Erythroblast (primary cell): ENCODE measurements at regions not wholly inside any gene's neighbourhood (a gene's known extent, or its start where the extent isn't known, plus 50 kb on each side); places are given as distances from the start of the nearest gene placed in this dataset.

Experiments
- DNase-seq, 2 experiments: peaks; one replicate each; lab custom pipeline; 2025; lab: John Stamatoyannopoulos, UW
- GATA1 ChIP-seq: IDR thresholded peaks from 2 replicates; pipeline ENCODE4 v1.6.1; 2011; ENCODE audit warnings: low read depth, mild to moderate bottlenecking, control low read depth, low read length, moderate library complexity
- POLR2A ChIP-seq: IDR thresholded peaks from 2 replicates; pipeline ENCODE4 v1.6.1; 2011; ENCODE audit warnings: mild to moderate bottlenecking, low read length

DNA sequence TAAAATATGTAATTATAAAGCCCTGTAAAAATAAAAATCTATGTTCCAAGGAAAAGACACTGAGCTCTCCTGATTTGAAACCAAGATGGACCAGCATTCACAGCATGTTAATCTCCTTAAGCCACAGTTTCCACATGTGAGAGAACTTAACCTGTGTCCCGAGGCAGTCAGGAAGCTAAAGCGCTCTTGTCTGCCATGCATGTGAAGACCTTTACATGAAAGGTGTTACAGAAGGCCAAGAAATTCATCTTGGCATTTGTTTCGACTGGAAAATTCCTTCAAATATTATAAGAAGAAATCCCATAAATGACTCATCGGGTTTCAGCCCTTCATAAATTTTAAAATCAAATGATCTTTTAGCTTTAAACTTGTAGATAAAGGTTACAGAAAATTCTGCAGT, 328.6 kb downstream of the CDH2 start:
- no peak for TF ChIP-seq POLR2A
- no peak for TF ChIP-seq GATA1
- peak in 1 of 2 experiments; percentile 3 for DNase-seq

DNA sequence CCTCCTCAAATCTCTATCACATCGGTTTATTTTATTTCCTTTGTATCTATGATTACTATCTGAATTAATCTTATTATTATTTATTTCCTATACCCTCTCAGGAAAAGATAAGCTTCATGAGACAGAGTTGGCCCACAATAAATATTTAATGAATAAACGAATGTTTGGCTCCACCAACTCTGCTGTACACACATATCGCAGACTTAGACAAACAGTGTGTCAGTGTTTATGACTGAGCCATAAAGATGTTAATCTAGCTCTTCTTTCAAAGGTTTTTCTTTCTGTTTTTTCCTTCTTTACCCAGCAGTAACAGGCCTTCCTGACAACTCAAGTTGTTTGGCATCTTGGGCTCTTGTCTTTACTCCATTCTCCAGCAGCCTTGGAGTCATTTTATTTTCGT, 329.5 kb downstream of the CDH2 start:
- DNase-seq = no peak
- TF ChIP-seq GATA1 = no peak
- no peak for TF ChIP-seq POLR2A

DNA sequence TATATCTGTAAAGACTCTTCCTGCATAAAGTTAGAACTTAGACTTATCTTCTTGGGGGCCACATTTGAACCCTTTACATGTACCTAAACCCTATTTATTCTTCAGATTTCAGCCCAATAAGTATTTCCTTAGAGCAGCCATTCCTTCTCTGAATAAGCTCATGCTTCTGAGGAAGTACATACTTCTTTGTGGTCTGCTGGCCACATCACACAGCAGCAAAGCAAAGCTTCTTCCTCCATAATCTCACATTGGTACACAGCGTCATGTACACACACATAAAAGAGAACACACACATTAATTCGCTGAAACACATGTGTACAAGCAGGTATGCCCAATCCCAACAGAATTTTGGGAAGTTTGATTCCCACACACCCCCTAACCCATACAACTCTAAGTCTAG, 331.0 kb downstream of the CDH2 start:
- TF ChIP-seq POLR2A = no peak
- no peak for TF ChIP-seq GATA1
- DNase-seq = no peak

DNA sequence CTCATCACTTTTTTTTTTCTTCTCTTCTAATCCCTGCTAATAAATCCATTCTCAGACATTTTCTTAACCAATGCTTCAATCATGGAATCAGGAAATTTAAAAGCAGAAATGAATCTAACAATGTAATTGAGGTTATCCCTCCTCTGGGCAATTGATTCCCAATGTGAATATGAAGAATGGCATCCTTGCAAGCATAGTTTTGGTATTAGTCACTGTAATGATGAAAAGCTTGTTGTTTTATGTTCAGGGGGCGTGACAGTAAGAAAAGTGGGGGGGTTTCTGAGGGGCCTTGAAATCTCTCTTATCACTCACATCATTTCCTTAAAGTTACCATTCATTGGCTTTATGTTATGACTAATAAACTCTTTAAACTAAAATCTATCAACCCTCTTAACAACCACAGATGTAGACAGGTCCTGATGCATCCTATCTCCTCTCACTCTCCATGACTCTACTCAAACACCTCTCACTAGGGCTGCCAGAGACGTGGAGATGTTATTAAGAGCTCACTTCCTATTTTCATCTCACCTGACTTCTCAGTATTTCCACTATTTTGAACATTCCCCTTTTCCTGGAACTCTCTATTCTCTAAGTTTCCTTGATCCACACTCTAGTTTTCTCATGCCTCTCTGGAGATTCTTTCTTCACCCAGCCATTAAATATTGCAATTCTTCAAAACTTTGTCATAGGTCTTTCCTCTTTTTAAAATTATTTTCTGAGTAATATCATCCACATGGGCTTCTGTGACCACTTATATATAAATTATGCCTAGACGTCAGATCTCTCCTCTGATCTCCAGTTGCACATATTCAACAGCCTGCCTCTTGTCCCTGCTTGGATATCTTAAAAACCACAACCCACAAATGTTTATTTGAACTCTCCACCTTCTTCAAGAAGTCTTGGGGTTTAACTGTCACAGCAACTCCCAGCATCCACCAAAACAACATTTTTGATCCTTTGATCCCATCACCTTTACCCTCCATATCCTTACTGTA, 332.9 kb downstream of the CDH2 start:
- no peak for TF ChIP-seq GATA1
- TF ChIP-seq POLR2A = no peak
- DNase-seq = no peak

DNA sequence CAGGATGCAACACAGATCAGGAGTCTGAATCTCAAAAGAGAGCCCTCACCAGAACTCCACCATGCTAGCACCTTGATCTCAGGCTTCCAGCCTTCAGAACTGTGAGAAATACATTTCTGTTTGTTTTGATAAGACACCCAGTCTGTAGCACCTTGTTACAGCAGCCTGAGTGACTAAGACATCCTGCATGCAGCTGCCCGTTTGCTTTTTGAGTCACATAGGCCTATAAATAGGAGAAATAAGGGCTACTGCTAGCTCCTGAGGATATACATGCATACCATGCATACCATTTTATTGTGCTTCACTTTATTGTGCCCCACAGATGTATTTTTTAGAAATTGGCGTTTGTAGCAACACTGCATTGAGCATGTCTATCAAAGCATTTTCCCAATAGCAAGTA, 337.8 kb downstream of the CDH2 start:
- TF ChIP-seq GATA1 (no peak), POLR2A (no peak)
- no peak for DNase-seq

DNA sequence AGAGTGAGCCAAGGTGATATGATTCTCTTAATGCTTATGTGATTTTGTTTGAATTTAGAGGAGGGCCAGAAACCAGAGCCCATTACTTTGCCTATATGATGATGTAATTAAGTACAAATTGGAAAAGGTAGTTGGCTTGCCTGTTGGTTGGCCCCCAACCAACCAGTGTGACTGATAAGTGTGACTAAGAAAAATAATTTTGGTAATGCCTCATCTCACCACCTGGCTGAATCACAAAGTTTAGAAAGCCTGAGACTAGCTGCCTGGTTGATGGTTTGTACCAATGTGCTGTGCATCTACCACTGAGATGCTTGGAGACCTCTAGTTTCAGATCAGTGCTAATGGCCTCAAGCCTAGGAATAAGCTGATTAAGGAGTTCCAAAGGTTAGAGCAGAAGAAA, 338.7 kb downstream of the CDH2 start:
- DNase-seq = no peak
- TF ChIP-seq GATA1 = no peak
- TF ChIP-seq POLR2A = no peak

DNA sequence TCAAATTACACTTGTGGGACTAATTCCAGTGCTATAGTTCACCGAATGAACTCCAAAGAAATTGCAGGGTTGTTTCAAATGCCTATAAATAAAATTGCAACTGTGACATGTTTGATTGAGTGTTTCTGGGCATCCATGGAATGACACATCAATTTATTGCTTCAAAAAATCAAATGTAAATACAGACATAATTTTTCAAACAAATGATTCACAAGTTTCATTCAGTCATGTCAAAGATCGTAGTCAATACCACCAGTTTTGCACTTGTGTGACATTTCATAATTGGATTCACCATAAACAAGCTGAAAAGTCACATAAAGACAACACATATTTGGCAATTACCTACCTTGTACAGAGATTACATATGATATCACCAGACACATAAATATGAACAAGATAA, 350.8 kb downstream of the CDH2 start:
- no peak for TF ChIP-seq POLR2A
- TF ChIP-seq GATA1 = no peak
- no peak for DNase-seq

DNA sequence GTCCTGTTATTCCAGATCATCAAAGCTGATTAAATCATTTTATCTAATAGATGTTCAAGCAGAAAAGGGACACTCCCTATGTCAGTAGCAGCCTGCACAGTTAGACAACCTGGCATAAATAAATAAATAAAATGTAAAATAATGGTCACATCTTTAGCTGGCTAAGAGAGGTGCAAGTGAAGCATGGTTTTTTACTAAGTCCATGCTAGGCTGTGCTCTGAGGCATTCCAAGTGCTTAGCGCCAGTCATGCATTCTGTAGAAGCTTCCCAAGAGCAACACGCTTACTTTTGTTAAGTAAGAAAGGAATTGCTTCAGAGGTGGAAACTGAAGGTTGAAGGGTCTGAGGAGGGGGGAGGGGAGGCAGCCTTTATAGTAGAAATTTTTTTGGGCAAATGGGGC, 351.2 kb downstream of the CDH2 start:
- TF ChIP-seq GATA1 (no peak), POLR2A (no peak)
- DNase-seq = no peak

DNA sequence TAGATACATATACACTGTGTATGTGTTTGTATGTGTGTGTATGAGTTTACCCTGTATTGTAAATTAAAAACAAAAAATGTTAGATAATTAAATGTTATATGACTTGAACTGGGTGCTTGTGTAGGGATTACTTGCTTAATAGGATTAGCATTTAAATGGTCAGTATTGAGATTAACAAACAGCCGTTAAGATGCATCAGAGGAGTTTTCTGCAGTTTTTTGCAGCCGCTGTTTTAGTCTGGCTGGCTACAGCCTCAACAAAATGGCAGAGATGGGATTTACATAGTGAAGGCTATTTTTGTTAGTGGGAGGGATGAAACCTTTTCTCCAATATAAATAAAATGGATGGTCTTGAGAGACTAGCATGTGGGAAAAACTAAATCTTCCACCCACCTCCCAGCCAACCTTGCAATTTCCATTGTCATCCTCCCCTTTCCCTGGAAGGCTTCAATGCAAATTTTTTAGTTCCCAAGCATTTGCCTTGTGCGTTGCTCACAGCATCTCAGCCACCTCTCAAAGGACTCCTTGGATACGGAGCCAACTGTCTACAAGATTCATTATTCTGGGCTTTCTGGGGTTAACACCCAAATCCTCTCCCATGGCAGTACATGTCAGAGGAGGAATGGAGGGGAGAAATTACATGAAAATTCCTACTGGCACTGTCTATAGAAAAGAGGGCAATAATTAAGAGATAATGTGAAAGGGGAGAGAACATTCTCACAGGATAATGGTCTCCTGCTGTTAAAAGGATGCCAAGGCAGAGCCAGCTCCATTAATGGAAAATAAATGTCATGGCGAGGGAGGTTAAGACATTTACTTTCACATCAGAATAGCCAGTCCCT, 351.9 kb downstream of the CDH2 start:
- TF ChIP-seq POLR2A (no peak), GATA1 (no peak)
- no peak for DNase-seq

DNA sequence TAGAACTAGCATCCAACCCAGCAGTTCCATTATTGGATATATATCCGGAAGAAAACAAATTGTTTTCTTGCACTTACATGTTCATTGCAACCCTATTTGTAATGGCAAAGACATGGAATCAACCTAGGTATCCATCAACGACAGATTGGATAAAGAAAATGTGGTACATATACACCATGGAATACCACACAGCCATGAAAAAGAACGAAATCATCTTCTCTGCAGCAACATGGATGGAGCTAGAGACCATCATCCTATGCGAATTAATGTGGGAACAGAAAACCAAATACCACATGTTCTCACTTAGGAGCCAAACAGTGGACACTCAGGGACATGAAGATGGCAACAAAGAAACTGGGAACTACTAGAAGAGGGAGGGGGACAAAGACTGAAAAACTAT, 352.7 kb downstream of the CDH2 start:
- no peak for DNase-seq
- TF ChIP-seq POLR2A = no peak
- no peak for TF ChIP-seq GATA1

DNA sequence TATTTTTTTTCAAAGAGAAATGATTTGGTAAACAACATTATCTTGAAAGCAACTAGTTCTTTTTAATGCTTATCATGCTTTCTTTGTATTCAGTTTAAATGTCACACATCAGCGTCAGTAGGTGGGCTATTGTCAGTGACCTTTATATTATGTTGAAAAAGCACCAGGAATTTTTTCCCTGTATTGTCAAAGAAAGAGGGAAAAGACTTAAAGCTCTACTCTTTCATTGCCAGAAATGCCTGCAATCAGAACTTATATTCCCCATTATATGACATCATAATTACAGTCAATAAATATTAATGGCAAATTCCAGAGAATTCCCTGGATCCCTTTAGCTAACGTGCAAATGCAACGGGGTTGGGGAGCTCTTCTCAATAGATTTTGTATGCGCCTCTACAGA, 353.9 kb downstream of the CDH2 start:
- no peak for TF ChIP-seq GATA1
- TF ChIP-seq POLR2A = no peak
- DNase-seq = no peak

DNA sequence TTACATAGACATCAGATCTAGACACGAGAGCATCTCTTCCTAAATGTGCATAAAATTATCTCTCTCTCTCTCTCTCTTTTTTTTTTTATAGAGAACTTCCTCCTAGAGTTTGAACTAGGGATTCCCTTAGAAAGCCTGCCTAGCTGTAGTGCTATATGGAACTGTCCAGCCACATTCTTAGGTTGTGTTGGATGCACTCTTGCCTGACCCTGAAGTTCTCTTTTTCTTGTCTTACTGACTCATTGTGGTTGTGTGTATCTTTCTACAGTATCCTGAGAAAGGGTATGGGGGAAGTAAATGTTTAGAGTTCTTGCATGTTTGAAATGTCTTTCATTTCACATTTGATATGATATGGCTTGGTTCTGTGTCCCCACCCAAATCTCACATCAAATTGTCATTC, 368.2 kb downstream of the CDH2 start:
- no peak for DNase-seq
- TF ChIP-seq POLR2A = no peak
- no peak for TF ChIP-seq GATA1

DNA sequence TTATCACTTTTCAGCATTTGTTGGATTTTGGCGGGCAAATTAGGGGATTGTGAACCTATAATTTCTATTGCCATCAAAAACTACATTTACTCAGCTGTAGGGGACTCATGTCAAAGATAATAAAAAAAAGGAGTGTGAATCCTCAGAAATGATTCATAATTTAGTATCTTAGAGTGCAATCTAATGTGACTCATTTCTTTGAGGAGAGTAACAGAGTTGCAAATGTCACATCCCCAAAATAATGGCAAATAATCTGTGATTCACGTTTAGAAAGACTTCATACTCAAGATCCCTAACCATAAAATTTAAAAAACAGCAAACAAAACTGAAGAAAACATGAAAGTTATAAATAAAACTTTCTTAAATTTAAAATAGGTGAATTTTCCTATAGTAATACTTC, 373.0 kb downstream of the CDH2 start:
- no peak for DNase-seq
- TF ChIP-seq GATA1 (no peak), POLR2A (no peak)

DNA sequence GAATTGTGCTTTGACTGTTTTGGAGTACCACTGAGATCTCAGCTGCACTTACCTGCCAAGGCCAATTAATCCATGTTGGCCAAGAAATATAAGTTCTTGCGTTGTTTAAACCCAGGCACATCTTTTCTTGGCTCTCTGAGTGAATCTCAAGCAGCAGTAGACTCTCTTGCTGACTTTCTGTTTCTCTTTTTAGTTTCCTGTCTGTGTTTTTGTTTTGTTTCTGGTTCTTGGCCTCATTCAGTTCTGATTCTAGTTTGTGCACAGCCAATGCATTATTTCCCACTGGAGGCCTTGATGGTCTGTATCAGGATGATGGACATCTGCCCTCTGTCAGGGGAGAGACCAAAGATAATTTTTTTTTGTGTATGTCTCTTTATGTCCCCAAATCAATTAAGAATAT, 379.4 kb downstream of the CDH2 start:
- TF ChIP-seq GATA1 = no peak
- TF ChIP-seq POLR2A = no peak
- DNase-seq = no peak
